ENCODE measurements at regions not wholly inside any gene's neighbourhood (a gene's known extent, or its start where the extent isn't known, plus 50 kb on each side); places are given as distances from the start of the nearest gene placed in this dataset.
"Not testable (repeated sequence)": the region's sequence is repeated elsewhere in the genome, so short reads cannot be mapped to it uniquely, and the experiment has no call there.

- H3K4me1 Mint-ChIP-seq (ENCODE audit: low read depth), result no peaks in the 10 kb centered on the region
- H3K27me3 Mint-ChIP-seq (ENCODE audit: insufficient read depth), result no peaks in the 10 kb centered on the region
- intact Hi-C loops (cut with micrococcal nuclease), result no loop called here
- no peak overlapping the region for H3K27ac Mint-ChIP-seq
- no peak overlapping the region for H3K4me3 Mint-ChIP-seq
- no peak for DNase-seq (ENCODE audit: low spot score)
- no peaks in the 10 kb centered on the region for H3K36me3 Mint-ChIP-seq (ENCODE audit: low read depth)
- H3K9me3 Mint-ChIP-seq, result no peaks in the 10 kb centered on the region
Measured at GRCh38 chr18:39602131-39602530, 2036.5 kb upstream of the CELF4 start.

- H3K27me3 Mint-ChIP-seq (ENCODE audit: insufficient read depth), result no peaks in the 10 kb centered on the region
- H3K36me3 Mint-ChIP-seq (ENCODE audit: low read depth), result no peaks in the 10 kb centered on the region
- DNase-seq (ENCODE audit: low spot score), result no peak
- no peaks in the 10 kb centered on the region for H3K4me1 Mint-ChIP-seq (ENCODE audit: low read depth)
- intact Hi-C loops (cut with micrococcal nuclease), result no loop called here
- no peak overlapping the region for H3K4me3 Mint-ChIP-seq
- no peaks in the 10 kb centered on the region for H3K9me3 Mint-ChIP-seq
- H3K27ac Mint-ChIP-seq, result no peak overlapping the region
Measured at GRCh38 chr18:39600894-39601293, 2035.3 kb upstream of the CELF4 start.

GRCh38 chr18:39599251-39599650, 2033.7 kb upstream of the CELF4 start:
- Mint-ChIP-seq H3K4me3 (no peak overlapping the region), H3K27me3 (ENCODE audit: insufficient read depth) (no peaks in the 10 kb centered on the region), H3K9me3 (no peaks in the 10 kb centered on the region), H3K36me3 (ENCODE audit: low read depth) (no peaks in the 10 kb centered on the region), H3K4me1 (ENCODE audit: low read depth) (no peaks in the 10 kb centered on the region), H3K27ac (no peak overlapping the region)
- intact Hi-C loops (cut with micrococcal nuclease), result no loop called here
- DNase-seq (ENCODE audit: low spot score), result no peak

- no peak for DNase-seq (ENCODE audit: low spot score)
- Mint-ChIP-seq H3K4me1 (ENCODE audit: low read depth) (no peaks in the 10 kb centered on the region), H3K27me3 (ENCODE audit: insufficient read depth) (no peaks in the 10 kb centered on the region), H3K4me3 (no peak overlapping the region), H3K27ac (no peak overlapping the region), H3K36me3 (ENCODE audit: low read depth) (no peaks in the 10 kb centered on the region), H3K9me3 (no peaks in the 10 kb centered on the region)
- intact Hi-C loops (cut with micrococcal nuclease), result no loop called here
Measured at GRCh38 chr18:39596891-39597290, 2031.3 kb upstream of the CELF4 start.

- H3K36me3 Mint-ChIP-seq (ENCODE audit: low read depth), result no peaks in the 10 kb centered on the region
- H3K27ac Mint-ChIP-seq, result no peak overlapping the region
- H3K4me1 Mint-ChIP-seq (ENCODE audit: low read depth), result no peaks in the 10 kb centered on the region
- no peak for DNase-seq (ENCODE audit: low spot score)
- intact Hi-C loops (cut with micrococcal nuclease), result no loop called here
- H3K9me3 Mint-ChIP-seq, result no peaks in the 10 kb centered on the region
- H3K27me3 Mint-ChIP-seq (ENCODE audit: insufficient read depth), result no peaks in the 10 kb centered on the region
- H3K4me3 Mint-ChIP-seq, result no peak overlapping the region
Measured at GRCh38 chr18:39596221-39596620, 2030.6 kb upstream of the CELF4 start.

GRCh38 chr18:39594206-39594605, 2028.6 kb upstream of the CELF4 start:
- H3K27me3 Mint-ChIP-seq (ENCODE audit: insufficient read depth), result no peaks in the 10 kb centered on the region
- no peak overlapping the region for H3K4me3 Mint-ChIP-seq
- no peaks in the 10 kb centered on the region for H3K36me3 Mint-ChIP-seq (ENCODE audit: low read depth)
- H3K9me3 Mint-ChIP-seq, result no peaks in the 10 kb centered on the region
- no peak overlapping the region for H3K27ac Mint-ChIP-seq
- DNase-seq (ENCODE audit: low spot score), result no peak
- H3K4me1 Mint-ChIP-seq (ENCODE audit: low read depth), result no peaks in the 10 kb centered on the region
- intact Hi-C loops (cut with micrococcal nuclease), result no loop called here

DNA sequence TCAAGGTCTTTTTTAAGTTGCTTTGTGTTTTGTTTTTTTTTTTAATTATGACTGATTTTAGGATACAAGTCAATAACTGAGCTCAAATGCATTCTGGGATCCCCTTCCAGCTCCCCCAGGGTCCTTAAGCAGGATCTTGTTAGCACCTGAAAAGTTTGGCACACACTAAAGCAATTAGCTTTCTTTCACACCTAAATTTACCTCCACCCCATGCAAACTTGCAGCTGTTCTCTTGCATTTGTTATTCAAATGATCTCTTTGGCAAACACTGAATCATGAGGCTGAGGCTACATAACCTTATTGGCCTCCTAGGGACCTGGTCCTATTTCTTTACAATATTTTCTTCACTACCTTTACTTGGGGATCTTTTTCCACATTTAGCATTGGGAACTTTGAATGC, 2026.1 kb upstream of the CELF4 start:
- intact Hi-C loops (cut with micrococcal nuclease), result no loop called here
- no peak overlapping the region for H3K4me3 Mint-ChIP-seq
- no peaks in the 10 kb centered on the region for H3K4me1 Mint-ChIP-seq (ENCODE audit: low read depth)
- DNase-seq (ENCODE audit: low spot score), result no peak
- no peaks in the 10 kb centered on the region for H3K36me3 Mint-ChIP-seq (ENCODE audit: low read depth)
- no peaks in the 10 kb centered on the region for H3K9me3 Mint-ChIP-seq
- H3K27ac Mint-ChIP-seq, result no peak overlapping the region
- no peaks in the 10 kb centered on the region for H3K27me3 Mint-ChIP-seq (ENCODE audit: insufficient read depth)

GRCh38 chr18:39589496-39589895, 2023.9 kb upstream of the CELF4 start:
- no peak for DNase-seq (ENCODE audit: low spot score)
- Mint-ChIP-seq H3K36me3 (ENCODE audit: low read depth) (no peaks in the 10 kb centered on the region), H3K4me3 (no peak overlapping the region), H3K4me1 (ENCODE audit: low read depth) (no peaks in the 10 kb centered on the region), H3K27me3 (ENCODE audit: insufficient read depth) (no peaks in the 10 kb centered on the region), H3K27ac (no peak overlapping the region), H3K9me3 (no peaks in the 10 kb centered on the region)
- intact Hi-C loops (cut with micrococcal nuclease), result no loop called here

- H3K4me1 Mint-ChIP-seq (ENCODE audit: low read depth), result no peaks in the 10 kb centered on the region
- no peak for DNase-seq (ENCODE audit: low spot score)
- no peak overlapping the region for H3K4me3 Mint-ChIP-seq
- peaks cover 1% of the 10 kb centered on the region for H3K9me3 Mint-ChIP-seq
- intact Hi-C loops (cut with micrococcal nuclease), result no loop called here
- H3K27ac Mint-ChIP-seq, result no peak overlapping the region
- H3K36me3 Mint-ChIP-seq (ENCODE audit: low read depth), result no peaks in the 10 kb centered on the region
- H3K27me3 Mint-ChIP-seq (ENCODE audit: insufficient read depth), result no peaks in the 10 kb centered on the region
Measured at GRCh38 chr18:39587586-39587985, 2022.0 kb upstream of the CELF4 start.

- no peak overlapping the region for H3K4me3 Mint-ChIP-seq
- H3K27me3 Mint-ChIP-seq (ENCODE audit: insufficient read depth), result no peaks in the 10 kb centered on the region
- DNase-seq (ENCODE audit: low spot score), result no peak
- intact Hi-C loops (cut with micrococcal nuclease), result no loop called here
- no peak overlapping the region for H3K27ac Mint-ChIP-seq
- peaks cover 4% of the 10 kb centered on the region for H3K9me3 Mint-ChIP-seq
- no peaks in the 10 kb centered on the region for H3K4me1 Mint-ChIP-seq (ENCODE audit: low read depth)
- no peaks in the 10 kb centered on the region for H3K36me3 Mint-ChIP-seq (ENCODE audit: low read depth)
Measured at GRCh38 chr18:39586741-39587140, 2021.1 kb upstream of the CELF4 start.

- Mint-ChIP-seq H3K36me3 (ENCODE audit: low read depth) (no peaks in the 10 kb centered on the region), H3K27me3 (ENCODE audit: insufficient read depth) (no peaks in the 10 kb centered on the region), H3K9me3 (no peaks in the 10 kb centered on the region), H3K27ac (no peak overlapping the region), H3K4me3 (no peak overlapping the region), H3K4me1 (ENCODE audit: low read depth) (no peaks in the 10 kb centered on the region)
- DNase-seq (ENCODE audit: low spot score), result no peak
- intact Hi-C loops (cut with micrococcal nuclease), result loop anchor here (5.0 kb wide), 1 partner anchor 1798 kb away; no protein-coding TSS in a partner anchor
Measured at GRCh38 chr18:39574897-39575296, 2009.3 kb upstream of the CELF4 start.

- H3K4me3 Mint-ChIP-seq, result no peak overlapping the region
- H3K27me3 Mint-ChIP-seq (ENCODE audit: insufficient read depth), result no peaks in the 10 kb centered on the region
- H3K36me3 Mint-ChIP-seq (ENCODE audit: low read depth), result no peaks in the 10 kb centered on the region
- H3K4me1 Mint-ChIP-seq (ENCODE audit: low read depth), result no peaks in the 10 kb centered on the region
- no peak overlapping the region for H3K27ac Mint-ChIP-seq
- no peak for DNase-seq (ENCODE audit: low spot score)
- no peaks in the 10 kb centered on the region for H3K9me3 Mint-ChIP-seq
- intact Hi-C loops (cut with micrococcal nuclease), result loop anchor here (5.0 kb wide), 1 partner anchor 1794 kb away; no protein-coding TSS in a partner anchor
Measured at GRCh38 chr18:39571511-39571910, 2005.9 kb upstream of the CELF4 start.

GRCh38 chr18:39565551-39566230, 2000.1 kb upstream of the CELF4 start:
- H3K36me3 Mint-ChIP-seq (ENCODE audit: low read depth); H3K4me1 Mint-ChIP-seq (ENCODE audit: low read depth); H3K4me3 Mint-ChIP-seq; intact Hi-C loops (cut with micrococcal nuclease); H3K27ac Mint-ChIP-seq; H3K9me3 Mint-ChIP-seq; DNase-seq (ENCODE audit: low spot score); H3K27me3 Mint-ChIP-seq (ENCODE audit: insufficient read depth): not testable (repeated sequence)

DNA sequence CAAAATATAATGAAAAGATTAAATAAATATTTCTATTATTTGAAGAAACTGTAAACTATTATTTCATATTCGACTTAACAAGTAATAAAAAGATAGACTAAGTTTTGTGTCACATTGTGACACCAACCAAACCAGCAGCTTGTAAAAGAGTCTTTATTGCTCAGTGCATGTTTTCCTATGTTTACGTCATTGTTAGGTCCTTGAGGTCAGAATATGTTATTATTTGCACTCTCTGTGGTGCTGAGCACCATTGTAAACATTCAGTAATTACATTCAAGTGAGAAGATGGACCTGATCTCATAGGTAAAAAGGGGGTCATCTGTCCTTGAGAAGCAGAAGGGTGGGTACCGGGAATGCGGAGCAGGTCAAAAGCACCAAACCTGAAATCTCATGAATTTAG, 1999.1 kb upstream of the CELF4 start:
- H3K4me1 Mint-ChIP-seq (ENCODE audit: low read depth), result no peaks in the 10 kb centered on the region
- no peak overlapping the region for H3K27ac Mint-ChIP-seq
- H3K27me3 Mint-ChIP-seq (ENCODE audit: insufficient read depth), result no peaks in the 10 kb centered on the region
- H3K36me3 Mint-ChIP-seq (ENCODE audit: low read depth), result no peaks in the 10 kb centered on the region
- H3K4me3 Mint-ChIP-seq, result no peak overlapping the region
- H3K9me3 Mint-ChIP-seq, result peaks cover 7% of the 10 kb centered on the region
- intact Hi-C loops (cut with micrococcal nuclease), result no loop called here
- DNase-seq (ENCODE audit: low spot score), result no peak

Data from activated T-helper 1 cell treated with anti-CD3 and anti-CD28 coated beads, Interleukin-12 subunit alpha, Interleukin-12 subunit beta, Interleukin-2, Interleukin-4 antibody, amounts not matched to agents 30 ng/mL and 10 ng/mL and 1 ng/mL, durations not matched to agents 14 hours and 24 hours and 36 hours (primary cell).